SJCRH30 (cell line): ENCODE measurements at regions not wholly inside any gene's neighbourhood (a gene's known extent, or its start where the extent isn't known, plus 50 kb on each side); places are given as distances from the start of the nearest gene placed in this dataset.
A peak's percentile ranks its signal among the peaks of the same experiment; 100 is the strongest.

Source experiments
- DNase-seq, 2 experiments: peaks; one replicate each; pipeline ENCODE4 v3.0.0-alpha.2; 2015 to 2020
- H3K27ac ChIP-seq: fragments of 250-450 bp; sonication (Bioruptor Pico); 2 replicates; pipeline ENCODE4 v1.5.1; 2020; ENCODE audit warnings: mild to moderate bottlenecking, moderate library complexity
- H3K27me3 ChIP-seq: fragments of 250-450 bp; sonication (Bioruptor Pico); 2 replicates; pipeline ENCODE4 v1.5.1; 2020; ENCODE audit warnings: mild to moderate bottlenecking, moderate library complexity
- H3K36me3 ChIP-seq: fragments of 250-450 bp; sonication (Bioruptor Pico); 2 replicates; pipeline ENCODE4 v1.5.1; 2020; ENCODE audit warnings: mild to moderate bottlenecking, moderate library complexity
- H3K4me1 ChIP-seq: fragments of 250-450 bp; sonication (Bioruptor Pico); 2 replicates; pipeline ENCODE4 v1.5.1; 2020; ENCODE audit warnings: mild to moderate bottlenecking, moderate library complexity
- H3K4me3 ChIP-seq: fragments of 250-450 bp; sonication (Bioruptor Pico); 2 replicates; pipeline ENCODE4 v1.5.1; 2020; ENCODE audit warnings: mild to moderate bottlenecking, moderate library complexity
- H3K9me3 ChIP-seq: fragments of 250-450 bp; sonication (Bioruptor Pico); replicated peaks from 2 replicates; pipeline ENCODE4 v1.5.1; 2020; ENCODE audit warnings: mild to moderate bottlenecking, moderate library complexity

GRCh38 chr3:135851201-135852081 lies 114.1 kb upstream of the PPP2R3A start:
- no peak overlapping the region for H3K27ac ChIP-seq
- H3K36me3 ChIP-seq = no peaks in the 10 kb centered on the region
- no peaks in the 10 kb centered on the region for H3K9me3 ChIP-seq
- H3K27me3 ChIP-seq = peaks cover 3% of the 10 kb centered on the region; the same call in 1 of the 2 replicates
- DNase-seq = no peak
- H3K4me1 ChIP-seq = no peaks in the 10 kb centered on the region
- no peak overlapping the region for H3K4me3 ChIP-seq

- no peak overlapping the region for H3K27ac ChIP-seq
- H3K4me1 ChIP-seq = no peaks in the 10 kb centered on the region
- H3K9me3 ChIP-seq = no peaks in the 10 kb centered on the region
- no peak for DNase-seq
- no peak overlapping the region for H3K4me3 ChIP-seq
- H3K27me3 ChIP-seq = peaks cover 3% of the 10 kb centered on the region; the same call in 1 of the 2 replicates
- H3K36me3 ChIP-seq = no peaks in the 10 kb centered on the region
Measured at GRCh38 chr3:135853981-135854380, 111.5 kb upstream of the PPP2R3A start.

GRCh38 chr3:135860761-135861160 lies 104.8 kb upstream of the PPP2R3A start:
- Histone ChIP-seq H3K27ac (no peak overlapping the region), H3K4me1 (peaks cover 3% of the 10 kb centered on the region; the same call in 1 of the 2 replicates), H3K9me3 (no peaks in the 10 kb centered on the region), H3K4me3 (no peak overlapping the region), H3K27me3 (no peaks in the 10 kb centered on the region), H3K36me3 (no peaks in the 10 kb centered on the region)
- peak; percentile 22 to 45 for DNase-seq

- no peak overlapping the region for H3K27ac ChIP-seq
- no peak for DNase-seq
Measured at GRCh38 chr3:135862361-135862760, 103.2 kb upstream of the PPP2R3A start.

GRCh38 chr3:135864060-135864459 lies 101.5 kb upstream of the PPP2R3A start:
- Histone ChIP-seq H3K27me3 (no peaks in the 10 kb centered on the region), H3K9me3 (peaks cover 4% of the 10 kb centered on the region), H3K27ac (no peak overlapping the region), H3K4me1 (peaks cover 11% of the 10 kb centered on the region), H3K4me3 (no peak overlapping the region), H3K36me3 (no peaks in the 10 kb centered on the region)
- no peak for DNase-seq

More at GRCh38 chr3:135862361-135862760, 103.2 kb upstream of the PPP2R3A start:
- H3K36me3 ChIP-seq = no peaks in the 10 kb centered on the region
- no peaks in the 10 kb centered on the region for H3K27me3 ChIP-seq
- H3K4me1 ChIP-seq = peaks cover 3% of the 10 kb centered on the region; the same call in 1 of the 2 replicates
- no peaks in the 10 kb centered on the region for H3K9me3 ChIP-seq
- no peak overlapping the region for H3K4me3 ChIP-seq

- peaks cover 4% of the 10 kb centered on the region for H3K9me3 ChIP-seq
- no peak overlapping the region for H3K4me3 ChIP-seq
- H3K27me3 ChIP-seq = no peaks in the 10 kb centered on the region
- no peak overlapping the region for H3K27ac ChIP-seq
- H3K36me3 ChIP-seq = no peaks in the 10 kb centered on the region
- DNase-seq = no peak
- peaks cover 16% of the 10 kb centered on the region for H3K4me1 ChIP-seq
Measured at GRCh38 chr3:135865085-135865484, 100.4 kb upstream of the PPP2R3A start.

GRCh38 chr3:135865553-135865952 lies 100.0 kb upstream of the PPP2R3A start:
- Histone ChIP-seq H3K4me3 (no peak overlapping the region), H3K27ac (no peak overlapping the region), H3K9me3 (peaks cover 4% of the 10 kb centered on the region), H3K36me3 (no peaks in the 10 kb centered on the region), H3K4me1 (peaks cover 21% of the 10 kb centered on the region), H3K27me3 (no peaks in the 10 kb centered on the region)
- no peak for DNase-seq

- H3K27ac ChIP-seq = no peak overlapping the region
- H3K36me3 ChIP-seq = no peaks in the 10 kb centered on the region
- peaks cover 4% of the 10 kb centered on the region for H3K9me3 ChIP-seq
- no peak for DNase-seq
- no peaks in the 10 kb centered on the region for H3K27me3 ChIP-seq
- H3K4me1 ChIP-seq = peaks cover 21% of the 10 kb centered on the region
- H3K4me3 ChIP-seq = no peak overlapping the region
Measured at GRCh38 chr3:135867911-135868310, 97.6 kb upstream of the PPP2R3A start.

- H3K4me3 ChIP-seq = no peak overlapping the region
- peaks cover 8% of the 10 kb centered on the region for H3K9me3 ChIP-seq
- H3K27me3 ChIP-seq = no peaks in the 10 kb centered on the region
- DNase-seq = peak in 1 of 2 experiments; percentile 20
- no peaks in the 10 kb centered on the region for H3K36me3 ChIP-seq
- peaks cover 21% of the 10 kb centered on the region for H3K4me1 ChIP-seq
- peak overlapping the region; percentile 87 for H3K27ac ChIP-seq
Measured at GRCh38 chr3:135868801-135869200, 96.7 kb upstream of the PPP2R3A start.

- Histone ChIP-seq H3K27ac (peak overlapping the region; percentile 87), H3K4me3 (no peak overlapping the region), H3K9me3 (peaks cover 14% of the 10 kb centered on the region), H3K27me3 (no peaks in the 10 kb centered on the region), H3K4me1 (peaks cover 21% of the 10 kb centered on the region), H3K36me3 (no peaks in the 10 kb centered on the region)
- DNase-seq = peak; percentile 44 to 63
Measured at GRCh38 chr3:135869439-135870105, 96.0 kb upstream of the PPP2R3A start.

- DNase-seq = no peak
- H3K27ac ChIP-seq = no peak overlapping the region
- H3K36me3 ChIP-seq = no peaks in the 10 kb centered on the region
- H3K4me1 ChIP-seq = peaks cover 18% of the 10 kb centered on the region
- H3K9me3 ChIP-seq = peaks cover 18% of the 10 kb centered on the region
- H3K4me3 ChIP-seq = no peak overlapping the region
- H3K27me3 ChIP-seq = 0 out of 2 replicates have a peak, but pooled peaks cover under 1% of the 10 kb centered on the region
Measured at GRCh38 chr3:135871311-135871710, 94.2 kb upstream of the PPP2R3A start.

GRCh38 chr3:135874035-135874434 lies 91.5 kb upstream of the PPP2R3A start:
- Histone ChIP-seq H3K27me3 (0 out of 2 replicates have a peak, but pooled peaks cover 3% of the 10 kb centered on the region), H3K4me3 (no peak overlapping the region), H3K4me1 (peaks cover 10% of the 10 kb centered on the region), H3K27ac (no peak overlapping the region), H3K9me3 (peaks cover 13% of the 10 kb centered on the region), H3K36me3 (no peaks in the 10 kb centered on the region)
- DNase-seq = no peak

- 0 out of 2 replicates have a peak, but pooled peaks cover 3% of the 10 kb centered on the region for H3K27me3 ChIP-seq
- no peak for DNase-seq
- H3K36me3 ChIP-seq = no peaks in the 10 kb centered on the region
- no peak overlapping the region for H3K4me3 ChIP-seq
- no peak overlapping the region for H3K27ac ChIP-seq
- H3K9me3 ChIP-seq = peaks cover 13% of the 10 kb centered on the region
- no peaks in the 10 kb centered on the region for H3K4me1 ChIP-seq
Measured at GRCh38 chr3:135878501-135878900, 87.0 kb upstream of the PPP2R3A start.

GRCh38 chr3:135885885-135886284 lies 79.6 kb upstream of the PPP2R3A start:
- Histone ChIP-seq H3K27ac (no peak overlapping the region), H3K4me1 (no peaks in the 10 kb centered on the region), H3K4me3 (no peak overlapping the region), H3K36me3 (no peaks in the 10 kb centered on the region), H3K27me3 (no peaks in the 10 kb centered on the region), H3K9me3 (no peaks in the 10 kb centered on the region)
- no peak for DNase-seq

- no peak overlapping the region for H3K27ac ChIP-seq
- no peaks in the 10 kb centered on the region for H3K4me1 ChIP-seq
- no peaks in the 10 kb centered on the region for H3K36me3 ChIP-seq
- H3K9me3 ChIP-seq = no peaks in the 10 kb centered on the region
- peak in 1 of 2 experiments; percentile 10 for DNase-seq
- no peak overlapping the region for H3K4me3 ChIP-seq
- no peaks in the 10 kb centered on the region for H3K27me3 ChIP-seq
Measured at GRCh38 chr3:135887220-135887619, 78.3 kb upstream of the PPP2R3A start.
